ENCODE measurements at regions not wholly inside any gene's neighbourhood (a gene's known extent, or its start where the extent isn't known, plus 50 kb on each side); places are given as distances from the start of the nearest gene placed in this dataset.

- TF ChIP-seq ETV6 (IDR thresholded peaks at IDR 0.05; ENCODE audit: borderline replicate concordance in 1 of 2, low read depth in 2 of 2, low read length in 1 of 2) (no peak), ETV6 (CRISPR knock-in tag; IDR thresholded peaks at IDR 0.05; ENCODE audit: borderline replicate concordance) (no peak), NR0B1 (IDR thresholded peaks at IDR 0.05; ENCODE audit: partially characterized antibody) (no peak), ZSCAN32 (CRISPR knock-in tag; IDR thresholded peaks at IDR 0.05) (no peak), BACH1 (tag; IDR thresholded peaks at IDR 0.05) (no peak), NR2C2 (CRISPR knock-in tag; IDR thresholded peaks at IDR 0.05) (no peak), NR2C2 (tag; IDR thresholded peaks at IDR 0.05) (no peak), ELK1 (CRISPR knock-in tag; IDR thresholded peaks at IDR 0.05) (no peak)
Observed at GRCh38 chr2:14292964-14293363, 339.6 kb upstream of the LRATD1 start (continued).

- POLR2A ChIA-PET: interaction anchor here (0.6 kb wide), 1 partner anchor 22 kb away, joined by 3 read pairs; no protein-coding TSS in a partner anchor
- TF ChIP-seq CEBPG (CRISPR knock-in tag; IDR thresholded peaks at IDR 0.05) (no peak), CEBPG (tag; conservative IDR thresholded peaks at IDR 0.05 in 1 of 2, IDR thresholded peaks at IDR 0.05 in 1 of 2) (no peak), SMAD3 (CRISPR knock-in tag; conservative IDR thresholded peaks at IDR 0.05) (no peak), CBX1 (IDR thresholded peaks at IDR 0.05; ENCODE audit: low read depth) (no peak), BCOR (IDR thresholded peaks at IDR 0.05) (no peak)
Observed at GRCh38 chr2:14297340-14297739, 335.2 kb upstream of the LRATD1 start.

More at GRCh38 chr2:14297340-14297739, 335.2 kb upstream of the LRATD1 start:
- no peak overlapping the region for H3K4me2 ChIP-seq (ENCODE audit: insufficient read depth, low read length)
- H4K20me1 ChIP-seq (replicated peaks; ENCODE audit: control insufficient read depth, insufficient read depth, low read length): no peaks in the 10 kb centered on the region
- no peaks in the 10 kb centered on the region for H3K4me1 ChIP-seq (replicated peaks in 1 of 2; ENCODE audit: control insufficient read depth in 2 of 2, insufficient read depth in 2 of 2, low read length in 2 of 2)
- H3K9me1 ChIP-seq (ENCODE audit: control insufficient read depth, insufficient read depth, low read length): no peaks in the 10 kb centered on the region
- no peaks in the 10 kb centered on the region for H3K27me3 ChIP-seq (ENCODE audit: control insufficient read depth in 2 of 2, insufficient read depth in 2 of 2, low read length in 2 of 2)
- no peaks in the 10 kb centered on the region for H3K79me2 ChIP-seq (ENCODE audit: control insufficient read depth, insufficient read depth, low read length)
- ATAC-seq: no peak
- in situ Hi-C loops (cut with MboI): no loop called here
- H3K36me3 ChIP-seq (ENCODE audit: control insufficient read depth, insufficient read depth, low read length): no peaks in the 10 kb centered on the region
- FAIRE-seq: no peak
- H3K9me3 ChIP-seq (replicated peaks; ENCODE audit: control insufficient read depth, insufficient read depth, low read depth, low read length): no peaks in the 10 kb centered on the region; the same call in 1 of the 2 replicates
- H3K27ac ChIP-seq (ENCODE audit: extremely low read depth, low read depth, low read length): no peak overlapping the region
- H2AFZ ChIP-seq (ENCODE audit: low read depth, low read length): no peak overlapping the region
- CTCF ChIA-PET (ENCODE audit: low intra/inter-chr PET ratio): no interaction called here
- no TSS peak for BruUV-seq (replicated peaks)
- H3K9ac ChIP-seq (ENCODE audit: insufficient read depth in 1 of 2, low read depth in 2 of 2, low read length in 2 of 2): no peak overlapping the region
- intact Hi-C loops (cut with micrococcal nuclease): no loop called here
- H3K4me3 ChIP-seq: no peak overlapping the region
- 0% methylated on average over 2 of the region's 2 CpGs for WGBS (ENCODE audit: insufficient coverage, low coverage, missing lambda C conversion rate)
- DNase-seq (ENCODE audit: extremely low read depth in 1 of 4, low spot score in 3 of 4): no peak
